AG10803 (cell line): ENCODE measurements at regions not wholly inside any gene's neighbourhood (a gene's known extent, or its start where the extent isn't known, plus 50 kb on each side); places are given as distances from the start of the nearest gene placed in this dataset.

Experiments
- DNase-seq: peaks from one replicate; pipeline ENCODE4 v3.0.0; 2010; ENCODE audit warnings: low read depth
- H3K4me3 ChIP-seq: 2 replicates; pipeline ENCODE4 v1.5.1; 2011; ENCODE audit warnings: mild to moderate bottlenecking, low read length, control low read depth
- TF ChIP-seq, protein P1 (sequence below): conservative IDR thresholded peaks from 2 replicates; pipeline ENCODE4 v1.5.1; 2011; ENCODE audit warnings: mild to moderate bottlenecking, low read length, control low read depth, inconsistent platforms

DNA sequence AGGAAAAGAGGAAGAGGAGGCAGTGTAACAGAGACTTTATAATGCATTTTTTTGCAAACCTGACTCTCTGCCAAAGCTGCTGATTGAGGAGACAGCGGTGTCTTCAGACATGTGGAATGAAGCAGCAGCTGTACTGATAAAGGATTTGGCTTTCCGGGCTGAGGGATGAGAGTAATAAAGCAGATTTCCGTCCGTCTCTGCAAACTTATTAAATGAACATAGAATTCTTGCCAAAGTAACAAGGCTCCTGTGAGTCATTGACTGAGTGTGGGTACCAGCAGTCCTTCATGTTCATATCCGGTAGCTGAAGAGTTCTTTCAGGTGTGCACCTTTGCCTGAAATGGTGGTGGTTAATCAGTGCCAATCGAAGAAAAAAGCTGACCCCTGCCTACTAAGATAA lies 112.6 kb downstream of the LIG4 start:
- no peak overlapping the region for H3K4me3 ChIP-seq
- DNase-seq, result no peak
- TF ChIP-seq, protein P1, sequence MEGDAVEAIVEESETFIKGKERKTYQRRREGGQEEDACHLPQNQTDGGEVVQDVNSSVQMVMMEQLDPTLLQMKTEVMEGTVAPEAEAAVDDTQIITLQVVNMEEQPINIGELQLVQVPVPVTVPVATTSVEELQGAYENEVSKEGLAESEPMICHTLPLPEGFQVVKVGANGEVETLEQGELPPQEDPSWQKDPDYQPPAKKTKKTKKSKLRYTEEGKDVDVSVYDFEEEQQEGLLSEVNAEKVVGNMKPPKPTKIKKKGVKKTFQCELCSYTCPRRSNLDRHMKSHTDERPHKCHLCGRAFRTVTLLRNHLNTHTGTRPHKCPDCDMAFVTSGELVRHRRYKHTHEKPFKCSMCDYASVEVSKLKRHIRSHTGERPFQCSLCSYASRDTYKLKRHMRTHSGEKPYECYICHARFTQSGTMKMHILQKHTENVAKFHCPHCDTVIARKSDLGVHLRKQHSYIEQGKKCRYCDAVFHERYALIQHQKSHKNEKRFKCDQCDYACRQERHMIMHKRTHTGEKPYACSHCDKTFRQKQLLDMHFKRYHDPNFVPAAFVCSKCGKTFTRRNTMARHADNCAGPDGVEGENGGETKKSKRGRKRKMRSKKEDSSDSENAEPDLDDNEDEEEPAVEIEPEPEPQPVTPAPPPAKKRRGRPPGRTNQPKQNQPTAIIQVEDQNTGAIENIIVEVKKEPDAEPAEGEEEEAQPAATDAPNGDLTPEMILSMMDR, result no peak

- DNase-seq, result no peak
- TF ChIP-seq, protein P1, result no peak
- no peak overlapping the region for H3K4me3 ChIP-seq
Measured at GRCh38 chr13:108096301-108096915, 118.9 kb downstream of the LIG4 start.

- TF ChIP-seq, protein P1, result no peak
- DNase-seq, result no peak
- no peak overlapping the region for H3K4me3 ChIP-seq
Measured at GRCh38 chr13:108095036-108095435, 120.3 kb downstream of the LIG4 start.

DNA sequence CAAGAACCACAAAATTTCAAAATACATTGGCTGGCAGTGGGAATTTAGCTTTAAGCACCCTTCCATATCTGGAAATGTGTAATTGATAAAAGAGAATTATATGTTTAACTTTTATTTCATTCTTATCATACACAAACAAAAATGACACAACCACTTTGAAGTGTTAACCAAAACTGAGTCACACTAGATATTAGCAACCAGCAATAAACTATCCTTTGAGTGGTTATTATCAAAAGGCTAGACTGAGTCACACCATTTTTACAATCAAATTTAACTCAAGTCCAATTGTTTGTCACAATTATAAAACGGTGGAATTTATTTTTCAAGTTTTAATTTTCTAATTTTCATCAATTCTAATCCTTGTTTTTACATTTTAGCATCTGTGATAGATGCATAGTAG lies 121.7 kb downstream of the LIG4 start:
- DNase-seq, result no peak
- no peak overlapping the region for H3K4me3 ChIP-seq
- TF ChIP-seq, protein P1, result no peak

- DNase-seq, result no peak
- TF ChIP-seq, protein P1, result no peak
- no peak overlapping the region for H3K4me3 ChIP-seq
Measured at GRCh38 chr13:108087810-108088209, 127.5 kb downstream of the LIG4 start.

- TF ChIP-seq, protein P1, result no peak
- DNase-seq, result peak; percentile 0
- H3K4me3 ChIP-seq, result no peak overlapping the region
Measured at GRCh38 chr13:108086678-108087077, 128.7 kb downstream of the LIG4 start.

DNA sequence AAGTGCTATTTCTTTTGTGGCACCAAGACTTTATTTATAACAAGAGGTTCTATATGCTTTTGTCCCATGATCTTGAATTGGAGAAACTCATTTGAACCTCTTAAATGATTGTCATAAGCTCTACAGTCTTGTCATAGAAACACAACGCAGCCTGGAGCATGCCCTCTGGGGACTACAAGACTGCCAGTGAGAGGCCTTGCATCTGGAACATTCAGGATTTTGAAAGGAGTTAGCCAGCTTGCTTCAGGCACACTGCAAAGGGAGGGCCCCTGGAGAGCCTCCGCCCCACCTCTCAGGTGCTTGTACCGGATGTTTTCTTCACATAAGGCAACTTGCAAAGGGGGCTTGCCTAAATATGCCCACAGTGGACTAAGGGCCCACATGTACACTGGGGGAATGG lies 130.5 kb downstream of the LIG4 start:
- DNase-seq, result no peak
- TF ChIP-seq, protein P1, result no peak
- H3K4me3 ChIP-seq, result no peak overlapping the region
